HCT116 (cell line): ENCODE measurements at regions not wholly inside any gene's neighbourhood (a gene's known extent, or its start where the extent isn't known, plus 50 kb on each side); places are given as distances from the start of the nearest gene placed in this dataset.

Experiments used
- ATAC-seq: fragments of 200-7000 bp; cut with Tn5 transposase; 2 replicates; pipeline ENCODE4 v1.9.1; 2020; ENCODE audit warnings: mild to moderate bottlenecking, moderate library complexity
- BruUV-seq: library from RNA; stranded (reverse); fragments of 400-500 nt; replicated peaks from 2 replicates; lab custom pipeline; 2021; lab: Mats Ljungman, UMichigan
- CTCF ChIA-PET: fragments of 300-600 bp; sonication (Branson Sonifier 250); formaldehyde crosslinking; loops from one replicate; lab custom pipeline; 2021; ENCODE audit warnings: antibody characterized with exemption; lab: Charles Lee
- POLR2A ChIA-PET: fragments of 300-600, 350-600 bp; sonication (Branson Sonifier 250); formaldehyde crosslinking; loops from one replicate; lab custom pipeline; 2021; ENCODE audit warnings: antibody characterized with exemption; lab: Charles Lee
- RAD21 ChIA-PET, 2 experiments: fragments of 300-600 bp; sonication (Branson Sonifier 250); formaldehyde crosslinking; loops; one replicate each; lab custom pipeline; 2023; ENCODE audit warnings: low total read pairs in 2 of 2; ENCODE audit not compliant: uncharacterized antibody in 2 of 2, unreplicated experiment in 2 of 2, low non-redundant PET in 1 of 2; lab: Charles Lee
- DNase-seq: peaks from one replicate; pipeline ENCODE4 v3.0.0-alpha.2; 2010; ENCODE audit warnings: low read depth, low spot score
- H2AFZ ChIP-seq: fragments of 200-600 bp; shearing (Covaris generic), sonication (generic); 2 replicates; pipeline ENCODE4 v1.6.1; 2017; ENCODE audit warnings: low read depth, mixed run types, mixed read lengths, antibody characterized with exemption, low read length; ENCODE audit not compliant: poor library complexity, severe bottlenecking
- H3K27ac ChIP-seq: 2 replicates; pipeline ENCODE4 v1.5.1; 2012; ENCODE audit warnings: low read depth, low read length
- H3K27me3 ChIP-seq: fragments of 200-600 bp; sonication (generic); 2 replicates; pipeline ENCODE4 v1.6.1; 2016; ENCODE audit warnings: mixed run types, low read length, mixed read lengths; ENCODE audit not compliant: insufficient read depth
- H3K36me3 ChIP-seq, 2 experiments: fragments of 200-500 bp in 1 of 2; fragments of 200-600 bp in 1 of 2; sonication (Bioruptor generic) in 1 of 2; sonication (generic) in 1 of 2; 2 replicates each; pipeline versions ENCODE4 v1.5.1 to v1.6.1; 2014 to 2016; ENCODE audit warnings: low read length in 2 of 2, inconsistent platforms in 1 of 2, mixed read lengths in 1 of 2, mixed run types in 1 of 2; ENCODE audit not compliant: insufficient read depth in 2 of 2, control insufficient read depth in 1 of 2
- H3K4me1 ChIP-seq, 2 experiments: fragments of 200-600 bp in 1 of 2; sonication (generic) in 1 of 2; 2 replicates each; pipeline versions ENCODE4 v1.5.1 to v1.6.1; 2012 to 2017; ENCODE audit warnings: low read length in 2 of 2, inconsistent platforms in 1 of 2, mild to moderate bottlenecking in 1 of 2, mixed read lengths in 1 of 2, mixed run types in 1 of 2, moderate library complexity in 1 of 2; ENCODE audit not compliant: insufficient read depth in 2 of 2, control insufficient read depth in 1 of 2
- H3K4me2 ChIP-seq: fragments of 200-600 bp; sonication (generic); 2 replicates; pipeline ENCODE4 v1.6.1; 2017; ENCODE audit warnings: mixed run types, low read length, mixed read lengths
- H3K4me3 ChIP-seq, 2 experiments: fragments of 200-600 bp in 1 of 2; sonication (generic) in 1 of 2; replicated peaks in 1 of 2; 2 replicates each; pipeline ENCODE4 v1.5.1; 2011 to 2016; ENCODE audit warnings: low read length in 2 of 2, control low read depth in 1 of 2, low read depth in 1 of 2, mild to moderate bottlenecking in 1 of 2, mixed read lengths in 1 of 2, mixed run types in 1 of 2
- H3K79me2 ChIP-seq: fragments of 200-600 bp; sonication (generic); 2 replicates; pipeline ENCODE4 v1.6.1; 2017; ENCODE audit warnings: mild to moderate bottlenecking, mixed run types, low read length, moderate library complexity, mixed read lengths; ENCODE audit not compliant: insufficient read depth
- H3K9ac ChIP-seq: fragments of 200-600 bp; sonication (generic); 2 replicates; pipeline ENCODE4 v1.6.1; 2016; ENCODE audit warnings: low read length, mixed read lengths
- H3K9me2 ChIP-seq: fragments of 200-600 bp; sonication (generic), shearing (Covaris generic); 2 replicates; pipeline ENCODE4 v1.6.1; 2017; ENCODE audit warnings: mixed run types, mild to moderate bottlenecking, moderate library complexity; ENCODE audit not compliant: insufficient read depth
- H3K9me3 ChIP-seq, 2 experiments: fragments of 200-500 bp in 1 of 2; fragments of 200-600 bp in 1 of 2; sonication (Bioruptor generic) in 1 of 2; sonication (generic) in 1 of 2; 2 replicates each; pipeline ENCODE4 v1.6.1; 2014 to 2017; ENCODE audit warnings: low read length in 2 of 2, mixed read lengths in 2 of 2, inconsistent platforms in 1 of 2, low read depth in 1 of 2, mild to moderate bottlenecking in 1 of 2, mixed run types in 1 of 2, moderate library complexity in 1 of 2; ENCODE audit not compliant: control insufficient read depth in 1 of 2, insufficient read depth in 1 of 2
- H4K20me1 ChIP-seq: fragments of 200-600 bp; sonication (generic), shearing (Covaris generic); 2 replicates; pipeline ENCODE4 v1.6.1; 2017; ENCODE audit warnings: mixed run types, mild to moderate bottlenecking, moderate library complexity; ENCODE audit not compliant: insufficient read depth
- ATF3 ChIP-seq: IDR thresholded peaks from 2 replicates; pipeline ENCODE4 v1.6.1; 2012
- CBX3 ChIP-seq: IDR thresholded peaks from 2 replicates; pipeline ENCODE4 v1.6.1; 2012; ENCODE audit warnings: low read depth
- CEBPB ChIP-seq: IDR thresholded peaks from 2 replicates; pipeline ENCODE4 v1.6.1; 2012; ENCODE audit warnings: low read depth
- EGR1 ChIP-seq: IDR thresholded peaks from 2 replicates; pipeline ENCODE4 v1.6.1; 2012; ENCODE audit warnings: low read depth
- ELF1 ChIP-seq: IDR thresholded peaks from 2 replicates; pipeline ENCODE4 v1.6.1; 2012; ENCODE audit warnings: low read depth, borderline replicate concordance
- EZH2 ChIP-seq: fragments of 200-600 bp; sonication (generic); IDR thresholded peaks from 2 replicates; pipeline ENCODE4 v1.6.1; 2017; ENCODE audit warnings: antibody characterized with exemption, mixed run types
- EZH2phosphoT487 ChIP-seq: fragments of 200-600 bp; IDR thresholded peaks from 2 replicates; pipeline ENCODE4 v1.6.1; 2018; ENCODE audit warnings: antibody characterized with exemption, borderline replicate concordance
- FOSL1 ChIP-seq: IDR thresholded peaks from 2 replicates; pipeline ENCODE4 v1.6.1; 2012; ENCODE audit warnings: low read depth
- JUND ChIP-seq: IDR thresholded peaks from 2 replicates; pipeline ENCODE4 v1.6.1; 2012
- MAX ChIP-seq: IDR thresholded peaks from 2 replicates; pipeline ENCODE4 v1.6.1; 2012
- POLR2A ChIP-seq: IDR thresholded peaks from 2 replicates; pipeline ENCODE4 v1.7.0; 2011; ENCODE audit warnings: borderline replicate concordance; ENCODE audit not compliant: insufficient read depth, insufficient read length; ENCODE audit errors: extremely low read depth
- POLR2AphosphoS5 ChIP-seq: IDR thresholded peaks from 2 replicates; pipeline ENCODE4 v1.6.1; 2011; ENCODE audit warnings: mild to moderate bottlenecking, low read depth, low read length, moderate library complexity
- REST ChIP-seq: IDR thresholded peaks from 2 replicates; pipeline ENCODE4 v1.6.1; 2012; ENCODE audit warnings: low read depth
- SP1 ChIP-seq: IDR thresholded peaks from 2 replicates; pipeline ENCODE4 v1.6.1; 2012; ENCODE audit warnings: low read depth
- SRF ChIP-seq: IDR thresholded peaks from 2 replicates; pipeline ENCODE4 v1.6.1; 2012; ENCODE audit warnings: low read depth
- YY1 ChIP-seq: IDR thresholded peaks from 2 replicates; pipeline ENCODE4 v1.6.1; 2011; ENCODE audit warnings: low read length, low read depth, moderate library complexity, mild to moderate bottlenecking; ENCODE audit not compliant: insufficient replicate concordance; ENCODE audit errors: extremely low read depth
- intact Hi-C: fragments of 100-400 bp; cut with micrococcal nuclease; formaldehyde crosslinking; loops from 2 replicates; pipeline ENCODE4 v1.10.0; 2022

DNA sequence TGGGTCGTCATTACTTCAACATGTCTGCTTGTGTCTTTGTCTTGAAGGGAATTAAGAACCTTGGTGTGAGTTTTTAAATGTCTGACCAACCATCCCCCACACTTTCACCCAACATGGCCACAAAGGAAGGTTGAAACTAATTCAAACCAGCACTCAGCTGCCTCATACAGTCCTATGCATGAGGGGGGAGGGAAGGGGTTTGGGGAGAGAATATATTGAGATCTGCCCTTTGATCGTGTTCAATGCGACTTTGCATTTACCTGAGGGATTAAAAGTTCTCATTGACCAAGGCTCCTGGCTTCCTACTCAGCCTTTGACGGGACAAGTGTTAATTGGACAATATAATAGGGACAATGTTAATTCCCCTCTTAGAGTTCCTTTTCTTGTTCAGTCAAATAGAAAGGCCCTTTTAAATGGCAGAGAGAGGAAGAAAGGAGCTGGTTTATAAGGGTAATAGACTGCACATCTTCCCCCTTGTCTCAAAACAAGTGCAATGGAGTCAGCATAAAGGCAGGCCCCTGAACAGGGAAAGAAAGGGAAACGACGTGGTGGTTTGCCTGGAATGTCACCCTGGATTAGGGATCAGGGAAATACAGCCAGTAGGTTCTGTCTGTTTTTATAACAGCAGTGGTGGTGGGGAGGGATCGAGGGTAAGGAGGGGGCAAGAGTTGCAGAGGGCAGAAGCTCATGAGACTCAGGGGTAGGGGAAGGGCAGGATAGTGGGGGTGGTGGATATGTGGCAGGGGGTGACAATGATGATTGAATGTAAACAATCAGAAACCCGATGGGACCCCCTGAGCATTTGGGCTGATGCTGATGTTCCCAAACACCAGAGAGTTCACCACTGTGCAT is 198.7 kb downstream of the MYCN start:
- Histone ChIP-seq H3K9me3 (no peaks in the 10 kb centered on the region), H3K9ac (no peak overlapping the region), H3K9me2 (no peaks in the 10 kb centered on the region), H2AFZ (no peak overlapping the region), H3K4me3 (no peak overlapping the region), H3K27ac (no peak overlapping the region), H3K36me3 (no peaks in the 10 kb centered on the region; a peak in 1 of 4 replicates), H3K79me2 (no peaks in the 10 kb centered on the region), H4K20me1 (no peaks in the 10 kb centered on the region), H3K4me2 (no peak overlapping the region), H3K27me3 (peaks cover 3% of the 10 kb centered on the region; the same call in 1 of the 2 replicates), H3K4me1 (no peaks in the 10 kb centered on the region)
- TF ChIP-seq SRF: no peak
- no peak for TF ChIP-seq JUND
- TF ChIP-seq POLR2AphosphoS5: no peak
- no peak for TF ChIP-seq CBX3
- TF ChIP-seq MAX: no peak
- TF ChIP-seq EZH2phosphoT487: no peak
- TF ChIP-seq EGR1: no peak
- TF ChIP-seq POLR2A: no peak
- no peak for TF ChIP-seq SP1
- TF ChIP-seq CEBPB: no peak
- no peak for TF ChIP-seq FOSL1
- no peak for TF ChIP-seq EZH2
- TF ChIP-seq ELF1: no peak
- TF ChIP-seq YY1: no peak
- no peak for TF ChIP-seq REST
- no peak for TF ChIP-seq ATF3
- intact Hi-C loops: no loop called here
- ChIA-PET RAD21 (no interaction called here), CTCF (no interaction called here), POLR2A (no interaction called here)
- DNase-seq (no peak), ATAC-seq (no peak)
- BruUV-seq: no TSS peak
